RWPE1 (cell line): ENCODE measurements at regions not wholly inside any gene's neighbourhood (a gene's known extent, or its start where the extent isn't known, plus 50 kb on each side); places are given as distances from the start of the nearest gene placed in this dataset.

Source experiments
- CTCF ChIA-PET: fragments of 350-600 bp; sonication (Branson Sonifier 250); formaldehyde crosslinking; extraction: SDS; loops from one replicate; lab custom pipeline; 2021; lab: Yijun Ruan, JAX
- POLR2A ChIA-PET: fragments of 400-600 bp; formaldehyde crosslinking; extraction: SDS; loops from one replicate; lab custom pipeline; 2020; ENCODE audit warnings: antibody characterized with exemption; ENCODE audit not compliant: low non-redundant PET; lab: Yijun Ruan, JAX
- DNase-seq: peaks from one replicate; pipeline ENCODE4 v3.0.0; 2012; ENCODE audit warnings: low spot score
- H3K27ac ChIP-seq: fragments of 450-650 bp; 2 replicates; pipeline ENCODE4 v1.5.1; 2017
- CTCF ChIP-seq: fragments of 450-650 bp; conservative IDR thresholded peaks from 2 replicates; pipeline ENCODE4 v1.5.1; 2017; ENCODE audit warnings: low read depth, mild to moderate bottlenecking

GRCh38 chr1:217063172-217063908 is 340.1 kb upstream of the ESRRG start:
- TF ChIP-seq CTCF = no peak
- no peak overlapping the region for H3K27ac ChIP-seq
- ChIA-PET CTCF (no interaction called here), POLR2A (no interaction called here)
- DNase-seq = no peak

- no peak for TF ChIP-seq CTCF
- H3K27ac ChIP-seq = no peak overlapping the region
- ChIA-PET CTCF (interaction anchor here (0.7 kb wide), 1 partner anchor 250 kb away, joined by 3 read pairs; no protein-coding TSS in a partner anchor), POLR2A (no interaction called here)
- DNase-seq = no peak
Observed at GRCh38 chr1:217062586-217062985, 339.4 kb upstream of the ESRRG start.

- H3K27ac ChIP-seq = no peak overlapping the region
- ChIA-PET POLR2A (no interaction called here), CTCF (interaction anchor here (0.6 kb wide), 1 partner anchor 547 kb away, joined by 4 read pairs; no protein-coding TSS in a partner anchor)
- TF ChIP-seq CTCF = no peak
- no peak for DNase-seq
Observed at GRCh38 chr1:217059401-217059800, 336.2 kb upstream of the ESRRG start.

- no peak for DNase-seq
- ChIA-PET CTCF (no interaction called here), POLR2A (no interaction called here)
- TF ChIP-seq CTCF = no peak
- H3K27ac ChIP-seq = no peak overlapping the region
Observed at GRCh38 chr1:217053676-217054075, 330.4 kb upstream of the ESRRG start.

GRCh38 chr1:217052626-217053025 is 329.4 kb upstream of the ESRRG start:
- no peak overlapping the region for H3K27ac ChIP-seq
- no peak for TF ChIP-seq CTCF
- ChIA-PET CTCF (no interaction called here), POLR2A (no interaction called here)
- DNase-seq = no peak

- TF ChIP-seq CTCF = no peak
- ChIA-PET POLR2A (no interaction called here), CTCF (no interaction called here)
- H3K27ac ChIP-seq = no peak overlapping the region
- DNase-seq = no peak
Observed at GRCh38 chr1:217052196-217052595, 329.0 kb upstream of the ESRRG start.
